ENCODE measurements at regions not wholly inside any gene's neighbourhood (a gene's known extent, or its start where the extent isn't known, plus 50 kb on each side); places are given as distances from the start of the nearest gene placed in this dataset.

DNA sequence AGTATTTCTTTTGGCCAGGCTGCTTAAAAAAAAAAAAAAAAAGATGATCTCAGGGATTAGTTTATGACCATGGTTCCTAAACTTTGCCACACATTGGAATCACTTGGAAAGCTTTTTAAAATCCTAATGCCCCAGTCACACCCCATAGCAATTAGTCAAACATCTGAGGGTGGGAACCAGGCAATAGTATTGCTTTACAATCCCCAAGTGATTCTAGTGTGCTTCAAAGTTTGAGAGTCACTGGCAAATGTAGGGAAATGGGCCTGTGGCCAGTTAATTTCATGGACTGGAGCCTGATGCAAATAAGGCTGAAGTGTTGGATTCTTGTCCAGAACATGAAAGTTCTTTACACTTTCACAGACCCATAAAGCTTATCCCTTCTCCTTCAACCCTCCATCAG lies 374.6 kb upstream of the ESRRG start:
- FAIRE-seq, result no peak
- DNase-seq (ENCODE audit: insufficient read length, low spot score), result no peak

GRCh38 chr1:217096200-217096599 lies 373.0 kb upstream of the ESRRG start:
- DNase-seq (ENCODE audit: insufficient read length, low spot score), result no peak
- no peak for FAIRE-seq

GRCh38 chr1:217095050-217095622 lies 371.9 kb upstream of the ESRRG start:
- FAIRE-seq (no peak), DNase-seq (ENCODE audit: insufficient read length, low spot score) (no peak)

DNA sequence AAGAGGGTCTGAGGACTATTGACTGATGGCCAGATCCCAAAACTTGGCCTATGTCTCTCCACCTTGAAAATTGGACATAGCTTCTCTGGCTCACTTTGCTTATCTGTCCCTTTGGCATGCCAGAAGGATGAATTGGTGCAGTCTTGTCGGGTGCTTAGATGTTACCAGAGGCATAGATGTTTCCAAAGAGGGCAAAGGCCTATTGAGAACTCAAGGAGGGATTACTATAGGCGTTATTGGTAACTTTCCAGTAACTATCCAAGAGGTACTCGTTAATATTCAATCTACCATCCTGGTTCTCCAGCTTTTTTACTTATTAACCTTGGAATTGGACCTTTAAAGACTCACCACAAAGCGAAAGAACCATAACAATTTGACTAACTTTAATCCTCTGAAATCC lies 368.3 kb upstream of the ESRRG start:
- DNase-seq (ENCODE audit: insufficient read length, low spot score), result no peak
- FAIRE-seq, result no peak

DNA sequence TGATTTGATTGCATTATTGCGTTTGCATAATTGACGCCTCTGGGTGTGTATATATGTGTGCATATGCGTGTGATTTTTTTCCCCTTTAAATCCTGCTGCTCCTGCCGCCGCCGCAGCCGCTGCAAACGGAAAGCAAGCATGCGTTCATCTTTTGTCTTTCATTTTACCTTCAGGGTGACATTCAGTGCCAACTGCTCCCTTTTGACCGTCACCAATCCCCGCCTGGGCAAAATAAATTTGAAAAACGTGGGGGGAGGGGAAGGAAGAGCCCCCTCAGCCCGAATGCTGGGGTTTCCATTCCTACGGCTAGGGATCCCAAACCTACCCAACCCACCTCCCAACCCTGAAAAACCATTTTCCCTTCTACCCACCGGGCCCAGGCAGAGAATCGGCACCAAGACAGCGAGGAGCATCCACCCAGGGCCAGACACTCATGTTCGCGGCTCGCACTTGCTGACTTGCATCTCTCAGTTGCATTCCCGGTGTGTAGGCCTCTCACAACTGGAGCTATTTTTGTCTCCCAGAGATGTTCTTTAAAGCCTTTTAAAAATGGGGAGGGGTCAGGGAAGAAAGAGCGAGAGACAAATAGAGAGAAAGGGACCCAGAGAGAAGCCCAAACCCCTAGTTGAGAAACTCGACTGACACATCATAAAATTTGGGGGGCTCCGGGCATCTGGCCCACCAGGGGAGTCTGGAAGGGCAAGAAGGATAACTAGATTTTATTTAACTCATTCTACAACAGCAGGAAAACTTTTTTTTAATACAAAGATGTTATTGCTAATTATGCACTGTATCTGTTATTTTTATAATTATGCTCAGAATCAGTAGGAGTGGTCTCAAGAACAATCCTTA lies 367.1 kb upstream of the ESRRG start:
- FAIRE-seq, result no peak
- DNase-seq (ENCODE audit: insufficient read length, low spot score), result no peak

GRCh38 chr1:217089361-217090014 lies 366.3 kb upstream of the ESRRG start:
- DNase-seq (ENCODE audit: insufficient read length, low spot score) (peak; percentile 30), FAIRE-seq (no peak)

- FAIRE-seq, result no peak
- DNase-seq (ENCODE audit: insufficient read length, low spot score), result no peak
Measured at GRCh38 chr1:217088521-217089284, 365.5 kb upstream of the ESRRG start.

GRCh38 chr1:217088011-217088410 lies 364.8 kb upstream of the ESRRG start:
- FAIRE-seq (no peak), DNase-seq (ENCODE audit: insufficient read length, low spot score) (no peak)

DNA sequence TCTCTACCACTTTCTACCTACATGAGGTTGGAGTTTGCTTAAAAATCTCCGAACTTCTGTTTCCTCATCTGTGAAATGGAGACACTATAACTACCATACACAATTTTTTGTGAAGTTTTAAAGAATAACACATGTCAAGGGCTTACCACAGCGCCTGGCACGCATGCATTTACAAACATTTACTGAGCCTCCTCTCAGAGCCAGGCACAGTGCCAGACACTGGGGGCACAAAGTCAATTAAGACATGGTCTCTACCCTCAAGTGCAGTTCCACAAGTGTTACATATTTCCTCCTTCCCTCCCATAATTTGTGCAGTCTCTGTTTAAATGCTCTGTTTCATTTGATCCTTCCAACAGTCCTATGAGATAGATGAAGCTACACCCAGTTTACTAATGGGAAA lies 356.4 kb upstream of the ESRRG start:
- no peak for DNase-seq (ENCODE audit: insufficient read length, low spot score)

DNA sequence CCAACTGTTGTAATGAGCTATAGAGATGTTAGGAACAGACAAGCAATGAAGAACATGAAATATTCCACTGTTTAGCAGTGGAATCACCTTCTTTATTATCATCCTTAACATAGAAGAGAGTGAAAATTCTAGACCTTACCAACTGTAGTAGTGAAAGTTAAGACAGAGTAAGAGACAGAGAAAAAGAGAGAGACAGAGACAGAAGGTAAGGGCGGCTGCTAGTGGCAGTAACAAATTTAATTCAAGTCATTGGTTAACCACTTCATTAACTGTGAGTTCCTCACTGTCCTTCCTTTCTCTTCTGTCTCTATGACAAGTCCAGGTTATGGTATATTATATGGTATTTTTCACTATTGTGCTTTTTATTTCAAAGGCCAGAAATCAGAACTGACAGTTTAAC lies 355.7 kb upstream of the ESRRG start:
- FAIRE-seq, result no peak
- no peak for DNase-seq (ENCODE audit: insufficient read length, low spot score)

More for the DNA sequence above, 356.4 kb upstream of the ESRRG start:
- no peak for FAIRE-seq

GRCh38 chr1:217078078-217078690 lies 355.0 kb upstream of the ESRRG start:
- FAIRE-seq (no peak), DNase-seq (ENCODE audit: insufficient read length, low spot score) (no peak)

DNA sequence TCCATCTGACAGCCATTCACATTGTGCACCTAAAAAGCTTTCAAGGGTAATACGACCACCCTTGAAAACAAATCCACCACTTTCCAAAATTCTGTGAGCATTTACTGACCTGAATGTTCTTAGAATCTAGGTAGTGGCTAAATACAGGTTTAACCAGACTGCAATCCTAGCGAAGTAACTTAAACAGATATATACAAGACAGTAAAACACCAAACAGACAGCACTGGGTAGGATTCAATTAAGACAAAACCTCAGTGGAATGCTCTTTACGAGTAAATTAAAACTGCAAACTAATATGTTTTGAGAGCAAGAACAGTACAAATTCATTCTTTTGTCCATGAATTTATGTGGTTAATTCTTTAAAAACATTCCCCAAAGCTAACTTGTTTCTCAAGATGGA lies 354.2 kb upstream of the ESRRG start:
- FAIRE-seq, result no peak

GRCh38 chr1:217076902-217077301 lies 353.7 kb upstream of the ESRRG start:
- DNase-seq (ENCODE audit: insufficient read length, low spot score), result no peak
- no peak for FAIRE-seq

More for the DNA sequence above, 354.2 kb upstream of the ESRRG start:
- DNase-seq (ENCODE audit: insufficient read length, low spot score), result no peak

DNA sequence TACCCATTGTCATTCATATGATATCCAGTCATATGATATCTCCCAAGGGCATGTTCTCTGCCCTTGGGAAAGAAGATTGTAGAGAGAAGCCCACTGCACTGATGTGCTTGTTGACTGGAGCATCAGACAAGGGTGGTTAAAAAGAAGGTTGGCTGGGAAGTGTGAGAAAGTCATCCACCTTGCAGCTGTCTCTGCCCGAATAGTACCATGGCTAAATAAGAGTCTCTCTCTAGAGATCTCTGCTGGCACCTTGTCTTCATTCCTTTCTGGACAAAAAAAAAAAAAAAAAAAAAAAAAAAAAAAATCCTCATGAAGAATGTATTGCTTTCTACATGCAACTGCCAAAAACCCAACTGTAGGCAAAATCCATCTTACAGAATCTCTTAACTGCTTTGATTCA lies 349.7 kb upstream of the ESRRG start:
- DNase-seq (ENCODE audit: insufficient read length, low spot score), result no peak
- no peak for FAIRE-seq

GRCh38 chr1:217067642-217068041 lies 344.4 kb upstream of the ESRRG start:
- DNase-seq (ENCODE audit: insufficient read length, low spot score) (no peak), FAIRE-seq (no peak)

- FAIRE-seq (no peak), DNase-seq (ENCODE audit: insufficient read length, low spot score) (no peak)
Measured at GRCh38 chr1:217066794-217067193, 343.6 kb upstream of the ESRRG start.

DNA sequence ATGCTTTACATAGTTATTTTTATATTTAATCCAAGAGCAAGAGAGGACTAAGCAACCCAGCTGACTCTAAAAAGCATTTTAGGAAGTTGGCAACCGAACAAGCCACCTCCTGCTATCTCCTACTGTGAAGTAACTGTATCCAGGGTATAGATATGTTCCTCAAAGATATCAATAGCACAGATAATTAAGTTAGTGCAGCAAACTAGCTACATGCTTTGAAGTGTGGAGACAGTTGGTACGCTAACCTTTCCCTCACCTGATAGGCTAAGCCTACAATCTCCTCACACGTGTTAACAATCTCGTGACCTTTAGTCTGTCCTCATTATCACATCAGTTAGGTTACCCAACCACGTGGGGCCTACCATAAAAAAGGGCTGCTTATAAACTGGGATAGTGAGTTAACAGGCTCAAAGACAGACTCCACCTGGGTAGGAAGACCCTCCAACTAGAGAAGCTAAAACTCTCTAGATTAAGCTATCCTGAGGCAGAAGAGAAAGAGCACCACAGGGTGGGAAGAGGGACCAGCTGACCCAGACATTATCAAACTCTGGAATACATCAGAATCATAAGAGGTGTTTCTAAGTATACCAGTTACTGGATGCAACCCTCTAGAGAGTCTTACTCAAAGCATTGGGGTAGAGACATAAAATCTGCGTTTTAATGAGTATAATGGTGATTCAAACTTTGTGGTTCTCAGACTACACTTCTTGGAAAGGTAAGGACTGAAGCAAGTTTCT lies 340.1 kb upstream of the ESRRG start:
- FAIRE-seq, result no peak
- DNase-seq (ENCODE audit: insufficient read length, low spot score), result no peak

DNA sequence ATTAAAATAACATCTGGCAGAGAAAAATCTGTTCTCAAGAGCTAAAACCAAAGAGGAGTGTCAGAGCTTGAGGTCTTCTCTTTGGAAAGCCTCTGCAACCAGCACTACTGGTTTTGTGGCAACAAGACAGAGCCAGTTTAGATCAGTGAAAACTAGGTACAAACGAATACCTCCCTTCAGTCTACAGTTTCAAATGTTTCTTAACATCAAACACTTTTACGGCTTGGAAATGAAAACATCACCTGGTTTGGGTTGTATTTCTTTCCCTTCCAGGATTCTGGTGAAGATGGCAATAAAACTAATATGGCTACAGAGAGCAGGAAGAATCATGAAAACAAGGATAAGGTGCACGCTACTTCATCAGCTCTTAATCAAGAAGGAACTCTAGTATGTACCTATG lies 339.4 kb upstream of the ESRRG start:
- DNase-seq (ENCODE audit: insufficient read length, low spot score), result no peak

GRCh38 chr1:217059401-217059800 lies 336.2 kb upstream of the ESRRG start:
- DNase-seq (ENCODE audit: insufficient read length, low spot score) (no peak), FAIRE-seq (no peak)

More for the DNA sequence above, 339.4 kb upstream of the ESRRG start:
- FAIRE-seq, result no peak

DNA sequence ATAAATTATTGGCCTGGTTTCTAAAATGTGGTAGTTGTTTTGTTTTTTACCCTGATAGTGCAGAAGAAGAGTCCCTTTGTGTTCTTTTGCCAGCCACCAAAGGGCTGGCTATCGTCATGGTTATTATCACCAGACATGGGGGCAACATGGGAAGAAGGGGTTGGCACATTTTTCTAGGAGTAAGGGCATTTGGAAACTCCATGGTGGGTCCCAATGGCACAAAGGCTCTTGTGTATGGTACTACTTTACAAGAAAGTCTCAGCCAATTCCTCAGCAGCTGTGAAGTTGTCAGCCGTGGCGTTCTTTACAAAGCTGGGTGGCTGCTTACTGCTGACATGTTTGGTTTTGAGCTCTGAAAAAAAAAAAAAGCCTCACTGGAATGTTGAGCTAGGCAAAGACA lies 330.4 kb upstream of the ESRRG start:
- FAIRE-seq (no peak), DNase-seq (ENCODE audit: insufficient read length, low spot score) (no peak)

Measured in HTR-8/SVneo (cell line).